OCI-LY1 (cell line): ENCODE measurements at regions not wholly inside any gene's neighbourhood (a gene's known extent, or its start where the extent isn't known, plus 50 kb on each side); places are given as distances from the start of the nearest gene placed in this dataset.

ENCODE experiments used
- EZH2 ChIP-seq: fragments of 200-600 bp; sonication (generic), shearing (Covaris generic); IDR thresholded peaks from 2 replicates; pipeline ENCODE4 v1.8.0; 2017; ENCODE audit warnings: borderline replicate concordance, mixed run types, mild to moderate bottlenecking, antibody characterized with exemption, low read length, moderate library complexity, mixed read lengths
- TF ChIP-seq, protein P1 (sequence below): fragments of 200-600 bp; sonication (generic), shearing (Covaris generic); IDR thresholded peaks from 2 replicates; pipeline ENCODE4 v1.5.1; 2017; ENCODE audit warnings: mild to moderate bottlenecking, antibody characterized with exemption, low read length, moderate library complexity, mixed read lengths

DNA sequence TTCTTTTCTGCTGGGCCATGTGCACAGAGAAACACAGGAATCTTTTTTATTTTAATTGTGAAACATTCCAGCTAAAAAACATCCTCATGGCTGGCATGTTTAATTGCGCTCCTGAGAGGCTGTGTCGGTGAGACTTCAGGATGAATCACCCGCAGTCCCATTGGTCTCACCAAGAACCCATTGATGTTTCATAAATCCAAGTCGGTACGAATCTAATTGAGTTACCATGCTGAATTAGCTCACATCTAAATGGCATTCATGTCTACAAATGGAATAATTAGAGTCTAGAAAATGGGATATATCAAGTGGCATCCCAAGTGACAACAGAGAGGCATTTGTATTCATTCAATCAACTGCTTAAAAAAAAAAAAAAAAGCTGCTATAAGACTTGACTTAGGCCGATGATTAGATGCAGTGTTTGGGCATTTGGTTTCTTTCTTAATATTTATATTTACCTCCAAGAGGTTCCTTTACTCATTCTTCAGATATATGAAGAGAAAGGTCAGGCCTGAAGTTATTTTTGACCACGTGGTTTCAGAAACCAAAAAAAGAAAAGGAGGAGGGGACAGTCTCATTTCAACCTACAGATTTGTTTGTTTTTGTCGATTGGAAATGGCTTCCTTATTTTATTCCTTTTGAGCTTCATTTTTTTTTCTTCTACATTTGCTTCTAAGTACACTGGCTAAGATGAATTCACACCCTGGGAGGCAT lies 79.1 kb upstream of the FOXB1 start:
- TF ChIP-seq, protein P1, sequence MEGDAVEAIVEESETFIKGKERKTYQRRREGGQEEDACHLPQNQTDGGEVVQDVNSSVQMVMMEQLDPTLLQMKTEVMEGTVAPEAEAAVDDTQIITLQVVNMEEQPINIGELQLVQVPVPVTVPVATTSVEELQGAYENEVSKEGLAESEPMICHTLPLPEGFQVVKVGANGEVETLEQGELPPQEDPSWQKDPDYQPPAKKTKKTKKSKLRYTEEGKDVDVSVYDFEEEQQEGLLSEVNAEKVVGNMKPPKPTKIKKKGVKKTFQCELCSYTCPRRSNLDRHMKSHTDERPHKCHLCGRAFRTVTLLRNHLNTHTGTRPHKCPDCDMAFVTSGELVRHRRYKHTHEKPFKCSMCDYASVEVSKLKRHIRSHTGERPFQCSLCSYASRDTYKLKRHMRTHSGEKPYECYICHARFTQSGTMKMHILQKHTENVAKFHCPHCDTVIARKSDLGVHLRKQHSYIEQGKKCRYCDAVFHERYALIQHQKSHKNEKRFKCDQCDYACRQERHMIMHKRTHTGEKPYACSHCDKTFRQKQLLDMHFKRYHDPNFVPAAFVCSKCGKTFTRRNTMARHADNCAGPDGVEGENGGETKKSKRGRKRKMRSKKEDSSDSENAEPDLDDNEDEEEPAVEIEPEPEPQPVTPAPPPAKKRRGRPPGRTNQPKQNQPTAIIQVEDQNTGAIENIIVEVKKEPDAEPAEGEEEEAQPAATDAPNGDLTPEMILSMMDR: no peak
- no peak for TF ChIP-seq EZH2
